Body of pancreas (tissue), 4 donors: ENCODE measurements at regions not wholly inside any gene's neighbourhood (a gene's known extent, or its start where the extent isn't known, plus 50 kb on each side); places are given as distances from the start of the nearest gene placed in this dataset.

ENCODE experiments used
- CTCF ChIP-seq, 7 experiments: fragments of 450-650 bp in 4 of 7; fragments of 200-600 bp in 3 of 7; sonication (generic) in 3 of 7; IDR thresholded peaks; one replicate each; pipeline ENCODE4 v1.5.1; 2016 to 2019; ENCODE audit warnings: antibody characterized with exemption in 7 of 7
- POLR2A ChIP-seq, 3 donors: fragments of 450-650 bp; IDR thresholded peaks; one replicate each; pipeline ENCODE4 v1.6.1; 2016; ENCODE audit warnings: antibody characterized with exemption in 3 of 3, mild to moderate bottlenecking in 2 of 3

GRCh38 chr9:107650321-107650720 is 160.8 kb upstream of the KLF4 start:
- TF ChIP-seq CTCF (IDR thresholded peaks at IDR 0.05) (no peak), POLR2A (IDR thresholded peaks at IDR 0.05) (no peak)
